ENCODE measurements at regions not wholly inside any gene's neighbourhood (a gene's known extent, or its start where the extent isn't known, plus 50 kb on each side); places are given as distances from the start of the nearest gene placed in this dataset.

DNA sequence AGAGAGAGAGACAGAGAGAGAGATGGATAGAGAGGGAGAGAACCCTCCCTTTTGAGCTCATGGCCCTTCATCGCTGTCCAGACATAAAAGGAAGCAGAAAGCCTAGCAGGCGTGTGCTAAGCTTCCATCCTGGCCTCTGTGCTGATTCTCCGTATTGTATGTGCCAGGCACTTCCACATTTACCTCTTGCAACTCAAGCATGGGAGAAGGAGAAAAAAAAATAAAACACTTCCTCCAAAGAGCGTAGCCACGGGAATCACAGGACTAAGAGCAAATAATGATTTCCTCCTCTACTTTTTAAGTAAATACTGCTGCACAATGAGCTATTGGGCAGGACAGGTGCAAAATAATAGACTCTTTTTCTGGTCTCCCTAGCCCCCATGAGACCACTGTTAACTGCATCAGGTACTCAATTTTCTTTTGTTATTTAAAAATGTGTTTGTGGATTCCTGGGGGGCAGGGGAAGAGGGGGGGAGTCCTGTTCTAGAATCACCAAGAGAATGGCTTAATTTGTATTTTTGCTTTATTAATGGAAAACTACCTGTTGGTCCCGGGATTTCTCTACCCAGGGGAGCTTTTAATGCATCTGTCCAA, 154.3 kb downstream of the NXPE2 start:
- DNase-seq, result no peak
- POLR2A ChIA-PET, result no interaction called here
- no peaks in the 10 kb centered on the region for H3K36me3 Mint-ChIP-seq (ENCODE audit: insufficient read depth, unreplicated experiment)
- CTCF ChIA-PET, result no interaction called here
- no peak overlapping the region for H3K4me3 Mint-ChIP-seq (ENCODE audit: unreplicated experiment)
- H3K27ac Mint-ChIP-seq (ENCODE audit: unreplicated experiment), result no peak overlapping the region
- no peaks in the 10 kb centered on the region for H3K27me3 Mint-ChIP-seq (ENCODE audit: insufficient read depth, unreplicated experiment)
- no peaks in the 10 kb centered on the region for H3K9me3 Mint-ChIP-seq (ENCODE audit: unreplicated experiment)
- no peaks in the 10 kb centered on the region for H3K4me1 ChIP-seq
- H3K36me3 ChIP-seq (ENCODE audit: control insufficient read depth, insufficient read depth, low read length), result no peaks in the 10 kb centered on the region
- 0 out of 2 replicates have a peak, but pooled peaks cover 2% of the 10 kb centered on the region for H3K9me3 ChIP-seq
- H3K4me3 ChIP-seq (ENCODE audit: low read depth, low read length), result no peak overlapping the region
- no peaks in the 10 kb centered on the region; the same call in 1 of the 2 replicates for H3K27me3 ChIP-seq (replicated peaks; ENCODE audit: control insufficient read depth, insufficient read depth, low read length)
- BruUV-seq (replicated peaks), result no TSS peak
- intact Hi-C loops (cut with micrococcal nuclease; ENCODE audit: unreplicated experiment), result no loop called here
- TF ChIP-seq CTCF (IDR thresholded peaks at IDR 0.05; ENCODE audit: insufficient read depth in 1 of 2, low read depth in 1 of 2, low read length in 1 of 2, severe bottlenecking in 1 of 2, unreplicated experiment in 1 of 2), result no peak
- H3K4me1 Mint-ChIP-seq (ENCODE audit: low read depth, unreplicated experiment), result no peaks in the 10 kb centered on the region

GRCh38 chr11:114836161-114836560, 157.8 kb downstream of the NXPE2 start:
- no peak for DNase-seq
- Histone ChIP-seq H3K4me1 (no peaks in the 10 kb centered on the region), H3K9me3 (peaks cover 11% of the 10 kb centered on the region), H3K27me3 (replicated peaks; ENCODE audit: control insufficient read depth, insufficient read depth, low read length) (no peaks in the 10 kb centered on the region; the same call in 1 of the 2 replicates), H3K36me3 (ENCODE audit: control insufficient read depth, insufficient read depth, low read length) (no peaks in the 10 kb centered on the region), H3K4me3 (ENCODE audit: low read depth, low read length) (no peak overlapping the region)
- ChIA-PET POLR2A (no interaction called here), CTCF (no interaction called here)
- no peak for TF ChIP-seq CTCF (IDR thresholded peaks at IDR 0.05; ENCODE audit: insufficient read depth in 1 of 2, low read depth in 1 of 2, low read length in 1 of 2, severe bottlenecking in 1 of 2, unreplicated experiment in 1 of 2)
- Mint-ChIP-seq H3K9me3 (ENCODE audit: unreplicated experiment) (no peaks in the 10 kb centered on the region), H3K27me3 (ENCODE audit: insufficient read depth, unreplicated experiment) (no peaks in the 10 kb centered on the region), H3K4me1 (ENCODE audit: low read depth, unreplicated experiment) (no peaks in the 10 kb centered on the region), H3K4me3 (ENCODE audit: unreplicated experiment) (no peak overlapping the region), H3K36me3 (ENCODE audit: insufficient read depth, unreplicated experiment) (no peaks in the 10 kb centered on the region), H3K27ac (ENCODE audit: unreplicated experiment) (no peak overlapping the region)
- BruUV-seq (replicated peaks), result no TSS peak
- intact Hi-C loops (cut with micrococcal nuclease; ENCODE audit: unreplicated experiment), result no loop called here

DNA sequence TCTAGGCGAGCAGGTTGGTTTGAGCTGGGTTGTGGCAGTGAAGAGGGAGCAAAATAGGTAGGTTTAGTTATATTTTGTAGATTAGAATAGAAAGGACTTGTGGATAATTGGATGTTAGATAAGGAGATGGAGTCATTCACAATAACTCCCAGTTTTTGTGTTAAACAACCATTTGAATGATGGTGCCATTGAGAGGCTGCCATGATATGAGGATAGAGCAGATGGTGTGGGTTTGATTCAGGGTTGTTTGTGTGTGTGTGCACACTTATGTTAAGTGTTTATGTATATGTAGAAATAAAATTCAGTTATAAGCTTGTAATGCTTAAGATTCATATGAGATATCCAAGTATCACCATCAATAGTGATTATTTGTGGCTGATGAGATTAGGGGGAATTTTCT, 166.6 kb downstream of the NXPE2 start:
- BruUV-seq (replicated peaks), result no TSS peak
- Mint-ChIP-seq H3K9me3 (ENCODE audit: unreplicated experiment) (peaks cover 6% of the 10 kb centered on the region), H3K36me3 (ENCODE audit: insufficient read depth, unreplicated experiment) (no peaks in the 10 kb centered on the region), H3K27ac (ENCODE audit: unreplicated experiment) (no peak overlapping the region), H3K4me3 (ENCODE audit: unreplicated experiment) (no peak overlapping the region), H3K27me3 (ENCODE audit: insufficient read depth, unreplicated experiment) (peaks cover 18% of the 10 kb centered on the region), H3K4me1 (ENCODE audit: low read depth, unreplicated experiment) (no peaks in the 10 kb centered on the region)
- H3K27me3 ChIP-seq (replicated peaks; ENCODE audit: control insufficient read depth, insufficient read depth, low read length), result no peaks in the 10 kb centered on the region; the same call in 1 of the 2 replicates
- ChIA-PET POLR2A (no interaction called here), CTCF (no interaction called here)
- no peak for DNase-seq
- H3K36me3 ChIP-seq (ENCODE audit: control insufficient read depth, insufficient read depth, low read length), result no peaks in the 10 kb centered on the region
- no peak for TF ChIP-seq CTCF (IDR thresholded peaks at IDR 0.05; ENCODE audit: insufficient read depth in 1 of 2, low read depth in 1 of 2, low read length in 1 of 2, severe bottlenecking in 1 of 2, unreplicated experiment in 1 of 2)
- intact Hi-C loops (cut with micrococcal nuclease; ENCODE audit: unreplicated experiment), result no loop called here
- H3K9me3 ChIP-seq, result no peaks in the 10 kb centered on the region; the same call in 1 of the 2 replicates
- H3K4me1 ChIP-seq, result no peaks in the 10 kb centered on the region
- no peak overlapping the region for H3K4me3 ChIP-seq (ENCODE audit: low read depth, low read length)

Measured in Caco-2 (cell line).